GM21381 (cell line): ENCODE measurements at regions not wholly inside any gene's neighbourhood (a gene's known extent, or its start where the extent isn't known, plus 50 kb on each side); places are given as distances from the start of the nearest gene placed in this dataset.
A peak's percentile ranks its signal among the peaks of the same experiment; 100 is the strongest.

Experiments
- ATAC-seq: cut with Tn5 transposase; IDR thresholded peaks from one replicate; pipeline ENCODE4 v1.9.1; 2021; ENCODE audit warnings: mild to moderate bottlenecking, moderate library complexity; ENCODE audit not compliant: unreplicated experiment

DNA sequence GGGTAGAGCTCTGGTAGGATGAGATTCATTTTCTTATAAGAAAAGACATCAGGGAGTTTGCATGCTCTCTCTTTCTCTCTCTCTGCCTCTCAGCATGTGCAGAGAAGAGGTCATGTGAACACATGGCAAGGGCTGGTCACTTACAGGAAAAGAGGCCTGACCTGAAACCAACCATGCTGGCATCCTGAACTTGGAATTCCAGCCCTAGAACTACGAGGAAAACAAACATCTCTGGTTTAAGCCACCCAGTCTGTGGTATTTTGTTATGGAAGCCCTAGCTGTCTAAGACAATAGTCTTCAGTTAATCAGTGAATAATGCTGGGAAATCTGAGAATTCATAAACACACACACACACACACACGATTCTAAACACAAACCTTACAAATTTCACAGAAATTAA, 1104.2 kb upstream of the LRRN3 start:
- ATAC-seq = no peak

DNA sequence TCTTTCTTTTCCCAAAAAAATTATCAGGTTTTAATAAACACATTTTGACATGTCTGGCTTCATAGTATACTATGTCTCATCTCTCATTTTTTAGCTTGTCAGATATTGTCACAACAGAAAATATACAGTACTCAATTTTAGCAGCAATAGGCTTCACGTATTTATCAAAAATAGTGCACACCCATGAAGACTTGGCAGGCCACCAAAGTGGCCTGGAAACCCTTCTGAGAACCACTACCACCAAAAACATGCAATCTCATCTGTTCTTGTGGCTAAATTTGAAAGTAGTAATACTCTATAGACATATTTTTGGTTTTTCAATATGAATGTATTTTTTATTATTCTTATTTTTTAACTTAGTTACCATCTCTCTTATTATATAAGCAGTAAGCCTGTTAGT, 1094.5 kb upstream of the LRRN3 start:
- no peak for ATAC-seq

DNA sequence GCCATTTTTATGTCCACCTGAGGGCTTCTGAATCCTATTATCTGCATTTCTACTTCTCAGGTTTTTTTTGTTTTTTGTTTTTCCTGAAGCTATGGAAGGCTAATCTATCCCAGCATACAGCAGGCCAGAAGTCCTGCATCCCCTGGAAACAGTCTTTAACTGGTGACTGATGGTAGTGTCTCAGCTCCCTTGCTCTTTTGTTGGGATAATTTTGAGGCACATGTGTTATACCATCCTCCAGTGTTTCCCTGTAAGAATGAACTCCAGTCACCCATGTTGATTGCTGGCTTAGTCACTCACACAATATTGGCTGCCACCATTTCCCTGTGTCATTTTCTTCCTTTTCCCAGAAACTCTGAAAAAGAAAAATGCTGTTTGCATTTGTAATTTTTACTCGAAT, 1094.0 kb upstream of the LRRN3 start:
- ATAC-seq = no peak

DNA sequence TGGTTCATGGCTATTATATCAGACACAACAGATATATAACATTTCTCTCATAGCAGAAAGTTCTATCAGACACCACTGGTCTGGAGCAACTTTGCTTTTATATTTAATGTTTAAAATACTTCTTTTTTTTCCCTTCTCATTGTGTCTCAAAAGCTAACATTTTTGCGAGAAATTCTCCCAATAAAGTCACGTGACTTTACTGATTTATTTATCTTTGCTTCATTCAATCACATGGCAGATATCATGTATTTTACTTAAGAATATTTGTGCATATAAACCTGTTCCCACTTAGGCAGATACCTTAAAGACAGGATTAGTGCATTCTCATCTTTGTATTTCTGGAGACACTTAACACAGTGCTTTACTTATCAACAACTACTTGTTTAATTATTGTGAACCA, 1093.1 kb upstream of the LRRN3 start:
- no peak for ATAC-seq

DNA sequence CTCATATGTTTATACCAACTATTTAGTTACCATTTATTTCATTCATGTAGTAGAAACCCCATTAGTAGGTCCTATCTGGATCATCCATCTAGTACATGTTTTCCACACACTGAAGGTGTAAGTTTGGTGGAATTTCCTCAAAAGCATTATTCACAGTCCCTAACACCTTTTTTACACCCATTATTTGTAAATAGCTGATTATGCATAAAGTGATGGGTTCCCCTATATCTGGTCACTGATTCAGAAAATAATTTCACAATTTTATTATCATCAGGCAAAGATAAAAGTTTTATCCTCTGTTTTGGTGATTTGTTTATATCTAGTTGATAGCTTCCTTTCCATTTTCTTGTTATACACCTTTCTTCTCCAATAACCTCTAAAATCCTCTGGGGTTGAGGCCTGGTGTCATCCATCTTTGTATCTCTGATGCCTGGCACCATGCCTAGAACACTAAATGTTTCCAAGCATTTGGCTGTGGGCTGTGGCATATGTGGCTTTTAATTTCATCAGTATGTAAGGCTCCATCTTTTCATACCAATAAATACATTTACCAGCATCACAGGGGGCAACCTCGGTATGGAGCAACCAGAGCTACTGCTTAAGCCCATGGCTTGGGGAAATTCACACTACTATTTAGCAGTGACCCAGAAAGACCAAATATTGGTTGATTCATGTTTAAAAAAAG, 1089.5 kb upstream of the LRRN3 start:
- ATAC-seq = no peak

DNA sequence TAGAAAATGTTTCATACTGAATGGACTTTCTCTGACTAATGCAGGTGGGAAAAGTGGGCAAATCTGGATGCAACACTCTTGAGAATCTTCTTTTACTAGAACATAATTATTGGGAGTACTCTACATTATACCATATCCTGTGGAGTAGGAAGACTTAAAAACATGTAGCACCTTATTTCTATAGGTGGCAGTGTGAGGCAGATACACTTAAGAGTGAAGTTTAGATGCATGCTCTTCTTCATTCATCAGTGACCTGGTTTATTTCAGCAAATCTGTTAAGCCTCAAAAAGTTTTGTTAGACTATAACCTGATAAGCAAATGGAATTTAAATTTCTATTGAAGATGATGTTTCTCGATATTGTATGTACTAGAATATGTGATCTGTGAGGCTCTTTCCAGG, 1087.1 kb upstream of the LRRN3 start:
- no peak for ATAC-seq

DNA sequence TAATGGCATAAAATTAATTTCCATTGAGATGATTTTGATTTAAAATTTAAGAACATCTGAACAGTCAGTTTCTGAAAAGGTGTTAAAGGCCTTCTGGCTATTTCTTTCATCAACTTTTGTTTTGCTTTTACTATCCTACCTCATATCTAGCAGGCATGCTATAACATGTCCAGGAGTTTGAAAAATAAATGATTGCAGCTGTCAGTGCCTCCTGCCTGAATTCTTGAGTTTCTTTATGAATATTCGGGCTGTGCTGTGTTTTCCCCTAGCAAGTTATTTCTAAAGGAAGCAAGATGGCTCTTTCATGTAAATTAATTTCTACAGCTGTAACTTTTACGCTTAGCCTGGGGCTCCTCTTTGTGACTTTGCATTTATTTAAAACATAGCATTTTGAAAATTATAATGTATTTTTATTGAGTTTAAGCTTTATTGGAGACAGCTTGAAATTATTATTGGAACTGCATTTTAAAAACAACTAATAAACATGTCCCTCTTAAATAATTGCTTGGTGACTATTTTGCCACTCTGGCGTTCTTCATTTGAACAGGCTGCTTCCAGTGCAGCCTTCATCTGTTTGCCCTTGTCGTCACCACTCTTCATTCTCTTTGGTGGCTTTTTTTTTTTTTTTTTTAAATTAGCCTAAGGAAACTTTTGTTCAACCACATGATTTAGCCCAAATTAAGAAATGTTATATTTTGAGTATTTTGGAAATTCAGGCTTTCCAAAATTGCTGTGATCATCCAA, 1083.4 kb upstream of the LRRN3 start:
- ATAC-seq = peak; percentile 51

DNA sequence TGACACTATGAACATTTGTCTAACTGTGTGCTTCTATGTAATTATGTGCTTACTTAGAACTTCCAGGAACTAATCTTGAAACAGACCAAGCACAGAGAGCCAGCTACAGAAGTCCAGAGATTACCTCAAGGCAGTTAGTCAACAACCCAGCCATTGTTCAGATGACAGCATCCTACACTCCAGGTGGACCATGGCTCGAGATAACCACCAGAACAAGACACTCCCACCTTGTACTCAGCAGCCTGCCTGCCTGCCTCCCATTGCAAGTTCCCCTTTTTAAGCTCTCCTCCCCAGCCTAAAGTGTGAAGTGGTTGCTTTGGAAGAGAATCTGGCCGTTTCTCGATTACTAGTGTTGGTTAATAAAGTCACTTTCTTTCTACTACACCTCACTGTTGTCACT, 1080.6 kb upstream of the LRRN3 start:
- no peak for ATAC-seq

DNA sequence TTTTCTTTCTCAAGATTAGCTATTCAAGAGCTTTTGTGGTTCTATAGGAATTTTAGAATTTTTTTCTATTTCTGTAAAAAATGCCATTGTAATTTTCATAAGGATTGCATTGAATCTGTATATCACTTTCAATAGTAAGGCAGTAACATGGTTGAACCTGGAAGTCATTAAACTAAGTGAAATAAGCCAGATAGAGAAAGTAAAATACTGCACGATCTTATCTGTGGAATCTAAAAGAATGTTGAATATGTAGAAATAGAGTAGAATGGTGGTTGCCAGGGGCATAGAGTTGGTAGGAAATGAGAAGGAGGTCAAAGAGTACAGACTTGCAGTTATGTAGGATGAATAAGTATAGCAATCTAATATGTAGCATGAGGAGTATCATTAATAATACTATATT, 1073.5 kb upstream of the LRRN3 start:
- no peak for ATAC-seq

DNA sequence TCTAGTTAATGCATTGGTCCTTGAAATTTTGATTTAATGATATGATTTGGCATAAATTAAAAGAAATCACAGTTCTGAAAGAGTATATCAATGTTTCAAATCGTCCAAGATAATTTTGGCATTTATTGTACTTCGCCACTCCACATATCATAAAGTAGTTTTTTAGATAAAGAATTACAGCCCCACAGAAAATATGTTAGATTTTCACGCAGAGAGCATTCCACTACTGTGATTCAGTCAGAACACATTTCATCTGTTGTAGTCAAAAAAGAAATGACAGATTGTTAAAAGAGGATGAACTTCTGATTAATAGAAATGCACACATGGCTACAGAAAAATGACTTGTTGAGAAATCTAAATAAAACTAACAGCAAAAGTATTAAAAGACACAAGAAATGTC, 1063.5 kb upstream of the LRRN3 start:
- ATAC-seq = no peak

DNA sequence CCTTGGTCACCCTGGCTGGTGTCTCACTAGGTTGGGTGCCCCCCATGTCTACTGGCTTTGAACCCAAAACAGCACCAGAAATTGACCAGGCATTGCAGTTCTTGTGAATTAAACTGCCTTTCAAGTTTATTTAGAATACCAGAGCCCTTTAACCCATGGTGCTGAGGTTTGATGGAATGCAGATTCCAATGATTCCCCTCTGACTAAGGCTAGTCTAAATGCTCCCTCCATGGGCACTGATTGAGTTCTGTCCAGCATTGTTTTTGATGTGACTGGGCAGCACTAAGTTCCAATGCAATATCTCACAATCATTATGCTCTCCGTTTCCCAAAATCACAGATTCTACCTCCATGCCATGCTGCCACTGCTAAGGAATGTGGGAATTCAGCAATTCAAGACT, 1047.4 kb upstream of the LRRN3 start:
- ATAC-seq = no peak

DNA sequence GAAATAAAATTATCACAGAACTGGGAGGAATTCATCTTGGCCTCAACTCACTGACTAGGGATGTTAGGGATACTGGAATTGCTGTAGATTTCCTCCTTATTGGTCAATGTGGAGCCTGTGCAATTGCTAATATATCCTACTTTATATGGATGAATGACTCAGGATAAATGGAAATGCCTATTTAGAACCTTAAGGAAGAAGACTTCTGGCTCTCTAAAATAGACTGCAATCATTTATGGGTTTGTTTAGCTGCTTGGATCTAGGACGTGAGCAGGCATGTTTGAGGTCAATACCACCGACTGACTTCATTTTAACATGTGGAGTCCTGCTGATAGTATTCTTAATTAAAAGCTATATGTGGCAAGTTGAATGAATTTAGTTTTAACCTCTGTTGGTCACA, 1040.1 kb upstream of the LRRN3 start:
- no peak for ATAC-seq

DNA sequence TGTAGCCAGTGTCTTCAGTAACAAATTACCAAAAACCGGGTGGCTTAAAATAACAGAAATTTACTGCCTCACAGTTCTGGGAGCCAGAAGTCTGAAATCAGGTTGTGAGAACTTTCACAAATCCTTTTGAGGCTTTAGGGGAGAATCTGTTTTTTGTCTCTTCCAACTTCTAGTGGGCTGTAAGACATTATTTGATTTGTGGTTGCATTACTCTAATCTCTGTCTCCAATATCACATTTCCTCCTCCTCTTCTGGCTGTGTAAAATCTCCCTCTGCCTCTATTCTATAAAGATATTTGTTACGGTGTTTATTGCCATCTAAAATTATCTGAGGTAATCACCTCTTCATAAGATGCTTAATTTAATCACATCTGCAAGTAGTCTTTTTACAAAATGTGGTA, 1039.6 kb upstream of the LRRN3 start:
- ATAC-seq = no peak

DNA sequence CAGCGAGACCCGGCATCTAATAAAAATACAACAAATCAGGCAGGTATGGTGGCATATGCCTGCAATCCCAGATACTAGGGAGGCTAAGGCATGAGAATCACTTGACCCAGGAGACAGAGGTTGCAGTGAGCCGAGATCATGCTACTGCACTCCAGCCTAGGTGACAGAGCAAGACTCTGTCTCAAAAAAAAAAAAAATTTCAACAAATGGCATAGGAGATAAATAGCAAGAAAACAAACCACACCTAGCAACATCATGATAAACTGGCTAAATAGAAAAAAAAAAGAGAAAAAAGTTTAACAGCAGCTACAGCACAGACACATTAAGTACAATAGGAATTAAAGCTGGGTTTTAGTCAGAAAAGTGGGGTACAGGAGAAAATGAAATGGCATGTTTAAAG, 1034.6 kb upstream of the LRRN3 start:
- ATAC-seq = no peak

DNA sequence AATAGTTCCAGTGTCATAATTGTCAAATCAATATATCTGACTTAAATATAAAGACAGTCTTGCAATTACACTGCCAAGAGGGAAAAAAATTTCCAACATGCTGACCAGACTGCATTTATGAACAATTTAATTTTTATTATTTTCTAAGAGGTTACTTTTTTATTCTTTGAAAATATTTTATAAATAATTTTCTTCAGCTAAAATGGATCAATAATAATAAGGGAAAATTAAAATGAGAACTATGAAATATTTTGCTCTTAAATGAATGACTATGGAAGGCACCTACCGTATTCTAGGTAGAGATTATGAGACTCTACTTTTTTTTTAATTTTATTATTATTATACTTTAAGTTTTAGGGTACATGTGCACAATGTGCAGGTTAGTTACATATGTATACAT, 1032.5 kb upstream of the LRRN3 start:
- no peak for ATAC-seq

DNA sequence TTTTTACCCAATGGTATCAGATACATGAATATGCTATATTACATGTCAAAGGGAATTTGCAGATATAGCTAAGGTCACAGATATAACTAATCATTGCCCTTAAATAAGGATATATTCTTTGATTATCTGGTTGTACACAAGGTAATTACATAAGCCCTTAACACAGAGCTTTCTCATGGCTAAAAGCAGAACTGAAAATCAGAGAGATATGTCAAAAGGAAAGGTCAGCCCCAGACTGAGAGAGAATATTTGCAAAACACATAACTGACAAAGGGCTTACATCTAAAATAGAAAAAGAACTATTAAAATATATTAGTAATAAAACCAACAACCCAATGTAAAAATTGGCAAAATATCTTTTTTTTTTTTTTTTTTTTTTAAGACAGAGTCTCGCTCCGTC, 1029.5 kb upstream of the LRRN3 start:
- ATAC-seq = no peak

DNA sequence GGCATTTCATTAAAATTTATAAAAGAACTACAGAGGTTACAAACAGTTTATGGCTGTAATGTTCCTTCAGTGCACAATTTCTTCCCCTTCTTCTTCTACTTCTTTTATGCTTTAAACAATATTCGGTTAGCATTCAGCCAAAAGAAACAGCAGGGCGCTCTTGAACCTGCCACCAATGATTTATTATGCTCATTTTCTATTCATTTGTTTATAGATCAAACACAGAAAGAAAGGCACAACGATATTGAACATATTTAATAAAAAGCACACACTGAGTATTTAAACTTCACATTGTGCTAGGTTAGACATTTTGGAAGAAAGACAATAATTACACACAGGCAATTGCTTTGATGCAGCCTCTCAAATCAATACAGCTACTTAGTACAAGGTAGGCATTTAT, 1025.8 kb upstream of the LRRN3 start:
- ATAC-seq = no peak

DNA sequence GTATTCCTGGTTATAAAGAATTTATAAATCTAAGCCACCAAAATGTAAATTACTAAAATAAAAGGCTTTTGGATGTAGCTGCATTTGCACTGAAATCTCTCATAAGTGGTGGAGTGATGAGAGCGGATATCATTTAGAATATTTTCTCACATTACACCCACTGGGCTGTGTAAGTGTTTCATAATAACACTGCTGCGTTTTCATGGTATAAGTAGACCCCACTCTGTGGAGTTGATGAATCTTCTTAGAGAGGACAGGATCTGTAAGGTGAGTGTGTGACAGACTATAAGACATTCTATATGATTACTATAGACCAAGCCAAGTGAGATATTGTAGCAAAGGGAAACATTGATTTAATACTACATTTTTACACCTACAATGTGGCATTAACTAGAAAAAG, 1024.1 kb upstream of the LRRN3 start:
- ATAC-seq = no peak

DNA sequence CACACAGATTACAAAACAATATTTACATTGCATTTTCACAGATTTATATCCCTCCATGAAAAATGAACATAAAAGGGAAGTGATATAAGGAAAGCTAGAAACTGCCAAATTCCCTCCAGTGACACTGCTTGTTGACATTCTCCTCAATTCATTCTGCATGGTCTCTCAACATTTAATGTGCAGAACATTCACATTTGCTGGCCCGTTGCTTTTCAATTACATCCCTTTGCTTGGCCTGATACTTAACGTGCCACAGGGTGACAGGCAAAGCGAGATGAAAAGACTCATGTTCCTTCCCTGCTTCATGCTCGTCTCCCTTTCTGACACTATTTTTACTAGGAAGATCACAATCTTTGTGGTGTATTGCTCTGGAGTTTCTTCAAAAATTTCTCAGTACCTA, 1019.7 kb upstream of the LRRN3 start:
- ATAC-seq = no peak

DNA sequence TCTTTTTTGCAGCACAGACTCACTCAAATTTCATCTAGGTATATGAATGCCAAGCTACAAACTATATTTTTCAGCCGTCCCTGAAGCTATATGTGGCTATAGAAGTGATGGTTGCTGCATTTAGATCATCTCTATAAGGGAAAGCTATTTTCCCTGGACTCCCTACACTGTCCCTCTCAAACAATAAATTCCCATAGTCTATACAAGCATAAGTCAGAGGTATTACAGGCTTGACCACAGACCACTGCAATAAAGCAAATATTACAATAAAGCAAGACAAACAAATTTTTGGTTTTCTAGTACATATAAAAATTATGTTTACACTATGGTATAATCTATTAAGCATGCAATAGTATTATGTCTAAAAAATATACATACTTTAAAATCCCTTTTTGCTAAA, 1015.5 kb upstream of the LRRN3 start:
- no peak for ATAC-seq

DNA sequence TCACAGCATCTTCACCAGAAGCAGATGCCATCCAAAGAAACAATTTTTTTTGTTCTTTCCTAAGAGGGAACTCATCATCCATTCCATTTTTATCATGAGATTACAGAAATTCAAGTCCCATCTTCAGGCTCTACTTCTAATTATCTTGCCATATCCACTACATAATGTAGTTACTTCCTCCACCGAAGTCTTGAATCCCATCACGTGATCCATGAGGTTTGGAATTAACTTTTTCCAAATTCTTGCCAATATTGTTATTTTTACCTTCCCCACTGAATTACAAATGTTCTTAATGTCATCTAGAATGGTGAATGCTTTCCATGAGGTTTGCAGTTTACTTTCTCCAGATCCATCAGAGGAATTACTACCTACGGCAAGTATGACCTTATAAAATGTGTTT, 1014.7 kb upstream of the LRRN3 start:
- ATAC-seq = no peak

DNA sequence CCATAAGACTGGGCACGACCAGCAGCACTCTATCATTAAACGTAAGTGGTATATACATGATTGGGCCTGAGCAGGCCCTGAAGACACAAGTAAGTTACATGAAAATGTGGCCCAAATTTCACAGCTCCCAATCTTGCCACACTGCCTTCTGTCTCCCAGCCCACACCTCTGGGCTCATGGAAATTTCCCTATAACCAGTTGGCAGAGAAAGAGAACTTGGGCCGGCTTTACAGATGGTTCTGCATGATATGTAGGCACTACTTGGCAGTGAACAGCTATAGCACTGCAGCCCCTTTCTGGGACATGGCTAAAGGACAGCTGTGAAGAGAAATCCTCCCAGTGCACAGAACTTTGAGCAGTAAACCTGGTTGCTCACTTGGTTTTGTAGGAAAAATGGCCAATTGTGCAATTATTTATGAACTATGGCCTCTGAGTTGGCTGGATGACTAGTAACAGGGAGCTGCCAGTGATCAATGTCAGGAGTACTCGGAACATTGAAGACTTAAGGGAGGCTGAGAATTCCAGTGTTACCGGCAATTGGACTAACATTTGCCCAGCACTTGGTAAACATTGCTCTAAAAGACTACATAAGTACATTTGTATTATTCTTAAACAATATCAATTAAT, 1006.6 kb upstream of the LRRN3 start:
- no peak for ATAC-seq
